HG03571 (cell line): ENCODE measurements at regions not wholly inside any gene's neighbourhood (a gene's known extent, or its start where the extent isn't known, plus 50 kb on each side); places are given as distances from the start of the nearest gene placed in this dataset.
"Not testable (repeated sequence)": the region's sequence is repeated elsewhere in the genome, so short reads cannot be mapped to it uniquely, and the experiment has no call there.

Experiments
- ATAC-seq: cut with Tn5 transposase; IDR thresholded peaks from one replicate; pipeline ENCODE4 v1.9.1; 2021; ENCODE audit not compliant: unreplicated experiment

DNA sequence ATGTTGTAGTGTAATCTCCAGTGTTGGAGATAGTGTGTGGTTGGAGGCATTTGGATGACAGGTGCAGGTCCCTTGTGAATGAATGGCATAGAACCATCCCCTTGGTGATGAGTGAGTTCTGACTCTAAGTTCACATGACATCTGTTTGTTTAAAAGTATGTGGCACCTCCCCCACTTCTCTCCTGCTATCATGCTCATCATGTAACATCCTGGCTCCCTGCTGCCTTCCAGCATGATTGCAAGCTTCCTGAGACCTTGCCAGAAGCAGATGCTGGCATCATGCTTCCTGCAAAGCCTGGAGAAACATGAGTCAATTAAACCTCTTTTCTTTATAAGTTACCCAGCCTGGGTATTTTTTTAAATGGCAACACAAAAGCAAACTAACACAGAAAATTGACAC is 499.0 kb upstream of the SEMA3D start:
- no peak for ATAC-seq

- ATAC-seq, result no peak
Observed at GRCh38 chr7:85682833-85683620, 496.2 kb upstream of the SEMA3D start.

DNA sequence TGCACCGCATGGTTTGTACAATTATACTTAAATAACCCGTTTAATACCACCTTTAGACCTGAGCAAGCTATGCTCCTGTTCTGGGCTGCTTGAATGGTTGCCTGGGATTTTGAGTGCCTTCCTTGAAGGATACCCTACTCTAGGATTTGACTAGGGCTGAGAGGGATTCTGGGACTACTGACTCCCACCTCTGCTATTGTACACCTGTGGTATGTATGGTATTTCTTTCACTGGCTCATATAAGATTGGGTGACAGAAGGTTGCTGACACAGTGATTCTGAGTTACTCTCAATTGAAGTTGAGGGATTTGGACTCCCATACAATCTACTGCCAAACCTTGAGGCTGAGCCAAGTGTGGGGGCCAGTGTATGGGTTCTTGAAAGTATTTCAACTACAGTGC is 494.4 kb upstream of the SEMA3D start:
- ATAC-seq, result no peak

GRCh38 chr7:85675093-85675492 is 488.2 kb upstream of the SEMA3D start:
- not testable (repeated sequence) for ATAC-seq

GRCh38 chr7:85673876-85674275 is 487.0 kb upstream of the SEMA3D start:
- no peak for ATAC-seq

DNA sequence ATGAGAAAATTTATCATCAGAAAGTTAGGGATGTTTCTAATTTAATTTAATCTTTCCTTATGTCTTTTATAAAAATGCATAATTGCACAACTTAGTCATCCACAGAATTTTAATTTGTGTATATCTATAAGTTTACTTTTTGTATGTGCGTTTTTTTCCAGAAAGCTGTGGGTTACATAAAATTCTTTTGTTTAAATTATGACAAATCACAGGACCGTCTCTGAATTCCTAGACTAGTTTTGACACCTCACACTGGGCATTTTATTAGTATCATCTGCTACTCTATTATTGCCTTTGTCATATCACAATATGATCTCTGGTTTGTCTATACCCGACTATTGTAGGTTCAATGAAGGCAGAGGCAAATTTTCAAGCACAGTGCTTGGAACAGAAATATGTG is 482.4 kb upstream of the SEMA3D start:
- ATAC-seq, result no peak

GRCh38 chr7:85664341-85664740 is 477.5 kb upstream of the SEMA3D start:
- no peak for ATAC-seq

DNA sequence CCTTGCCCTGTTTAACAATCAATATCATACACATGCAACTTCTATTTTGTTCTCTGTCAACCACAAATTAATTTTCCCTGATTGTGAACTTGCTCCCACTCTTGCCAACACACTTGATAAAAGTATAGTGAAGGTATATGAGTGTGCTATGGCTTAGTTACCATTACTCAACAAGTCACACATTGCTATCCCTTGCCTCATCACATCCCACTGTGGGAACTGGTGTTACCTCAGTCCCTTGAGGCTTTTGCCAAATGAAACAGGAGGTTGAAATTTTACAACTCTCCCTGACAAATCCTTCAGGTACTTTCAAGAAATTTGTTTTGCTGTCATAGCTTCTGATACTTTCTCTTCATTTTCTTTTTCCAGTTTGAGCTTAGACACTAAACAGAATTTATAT is 472.5 kb upstream of the SEMA3D start:
- ATAC-seq, result no peak

DNA sequence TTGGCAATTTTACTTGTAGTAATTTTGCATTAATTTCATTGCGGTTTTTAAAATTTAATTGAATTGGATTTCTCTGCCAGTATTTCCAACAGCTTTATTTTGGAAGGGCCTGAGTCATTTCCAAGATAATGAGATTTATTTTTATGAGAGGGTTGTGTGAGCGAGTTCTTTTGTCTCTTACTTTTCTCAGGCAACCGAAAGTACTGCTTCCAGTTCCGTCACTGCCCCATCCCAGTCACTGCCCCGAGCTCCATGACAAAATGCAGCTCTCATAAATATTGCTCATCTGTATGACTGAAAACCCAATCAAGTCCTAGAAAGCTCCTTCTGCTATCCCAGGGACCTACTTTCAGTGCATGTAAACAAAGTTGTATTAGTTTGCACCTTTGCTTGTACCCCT is 468.4 kb upstream of the SEMA3D start:
- no peak for ATAC-seq

DNA sequence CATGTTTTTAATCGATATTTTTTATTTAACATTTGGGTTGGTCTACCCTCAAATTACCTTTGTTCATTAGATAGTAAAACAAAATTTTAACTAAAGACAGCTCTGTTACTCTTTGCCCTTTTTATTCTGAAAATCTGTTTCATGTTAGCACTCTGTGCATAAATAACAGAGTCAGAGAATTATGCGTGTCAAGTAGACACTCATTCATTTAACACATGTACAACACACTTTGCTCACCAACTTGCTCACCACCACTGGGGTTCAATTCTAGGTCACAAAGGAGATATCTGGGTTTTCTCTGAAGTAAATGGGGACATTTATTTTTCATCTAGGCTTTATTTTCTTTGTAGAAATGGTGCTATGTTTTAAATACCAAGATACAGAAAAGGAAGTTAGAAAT is 457.4 kb upstream of the SEMA3D start:
- ATAC-seq, result no peak

- ATAC-seq, result no peak
Observed at GRCh38 chr7:85641331-85641730, 454.5 kb upstream of the SEMA3D start.

- no peak for ATAC-seq
Observed at GRCh38 chr7:85638394-85638793, 451.5 kb upstream of the SEMA3D start.

DNA sequence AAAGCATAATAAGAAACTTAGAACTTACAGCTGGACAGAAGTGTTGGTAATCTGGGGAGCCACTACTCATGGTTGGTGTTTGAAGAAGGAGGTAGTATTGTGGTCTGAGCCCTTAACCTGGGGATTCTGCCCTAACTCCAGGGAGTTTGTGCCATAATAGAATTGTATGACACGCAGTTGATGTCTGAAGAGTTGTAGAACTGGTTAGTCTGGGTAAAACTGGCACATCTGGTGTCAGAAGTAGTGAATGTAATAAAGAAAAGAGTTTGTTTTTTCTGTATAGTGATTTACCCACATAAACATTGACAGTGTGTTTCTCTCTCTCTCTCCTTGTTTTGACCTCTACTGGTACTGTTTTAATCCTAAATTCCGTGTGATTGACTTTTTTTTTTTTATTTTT is 448.1 kb upstream of the SEMA3D start:
- ATAC-seq, result no peak

DNA sequence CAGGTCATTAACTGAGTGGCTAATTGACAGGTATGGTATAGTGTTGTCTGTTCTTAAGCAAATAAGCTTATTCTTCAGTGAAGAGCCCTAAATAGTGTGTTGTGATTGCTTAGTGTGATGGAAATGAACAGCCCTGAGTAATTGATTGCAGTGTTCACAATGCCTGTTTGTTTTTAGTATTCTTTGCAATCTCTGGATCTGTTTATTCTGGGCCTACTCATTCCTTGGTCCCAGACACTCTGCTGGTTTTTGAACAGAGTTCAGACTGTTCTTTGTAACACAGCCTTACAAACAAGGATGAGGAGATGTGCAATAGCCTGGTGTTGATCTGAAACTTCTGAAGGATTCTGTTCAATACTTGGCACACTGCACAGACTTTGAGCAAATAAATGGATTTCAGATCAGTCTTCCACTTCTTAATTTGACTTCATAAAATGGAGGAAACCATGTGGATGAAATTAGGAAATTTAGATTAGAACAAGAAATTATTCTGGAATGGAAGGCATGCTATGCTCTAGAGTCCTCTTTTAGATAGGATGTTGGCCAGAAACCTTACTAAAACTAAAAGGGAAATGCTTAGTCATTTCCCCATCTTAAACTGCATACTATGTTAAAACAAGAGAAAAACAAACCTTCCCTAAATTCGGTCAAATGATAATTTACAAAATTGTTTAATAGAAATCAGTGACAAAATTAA is 444.2 kb upstream of the SEMA3D start:
- ATAC-seq, result no peak

- no peak for ATAC-seq
Observed at GRCh38 chr7:85627791-85628586, 441.1 kb upstream of the SEMA3D start.

DNA sequence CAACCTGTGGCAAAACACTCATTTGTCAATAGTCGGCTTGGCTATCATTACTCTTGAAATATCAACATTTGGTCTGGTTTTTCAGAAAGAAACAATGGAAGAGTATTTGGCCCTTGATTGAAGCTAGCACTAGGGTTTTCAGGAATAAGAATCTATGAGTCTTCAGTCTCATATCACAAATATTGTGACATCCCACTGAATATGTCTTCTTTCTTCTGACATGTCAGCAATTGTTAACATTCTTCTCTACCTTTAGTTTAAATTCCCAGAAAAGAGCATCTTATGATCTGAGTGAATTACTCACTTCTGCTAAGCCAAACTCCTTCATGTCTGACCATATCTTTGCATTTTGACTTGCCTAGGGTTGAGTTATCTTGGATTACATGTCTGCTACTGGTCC is 435.2 kb upstream of the SEMA3D start:
- no peak for ATAC-seq

DNA sequence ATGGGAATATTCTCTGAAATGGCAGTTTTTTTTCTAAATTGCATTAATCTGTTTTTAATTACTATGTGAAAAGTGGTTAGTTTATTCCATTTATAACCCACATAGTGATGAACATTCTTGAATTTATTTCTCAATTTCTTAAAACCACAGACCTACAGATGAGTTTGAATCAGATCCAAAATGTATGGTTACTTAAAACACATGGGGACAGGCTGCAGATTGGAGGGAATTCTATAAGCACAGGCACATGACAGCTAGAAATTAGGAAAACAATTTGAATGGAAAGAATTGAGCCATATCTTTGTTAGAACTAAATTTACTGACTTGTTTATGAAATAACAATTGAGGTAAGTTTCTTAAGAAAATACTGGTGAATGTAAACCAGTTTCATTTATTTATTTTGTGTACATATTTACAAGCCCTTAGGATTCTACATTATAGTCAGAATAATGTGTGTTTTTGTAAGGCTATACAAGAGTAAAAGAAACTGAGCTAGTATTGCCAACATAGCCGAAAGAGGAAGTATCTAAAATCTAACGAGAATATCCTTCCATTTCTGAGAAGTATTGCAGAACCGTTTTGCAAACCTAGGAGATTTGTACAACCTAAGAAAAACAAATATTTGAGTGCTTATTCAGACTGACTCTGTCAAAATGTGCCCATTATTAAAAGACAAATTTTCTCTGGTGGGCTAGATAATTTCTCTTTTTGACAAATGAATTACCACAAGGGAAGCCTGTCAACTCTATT is 434.3 kb upstream of the SEMA3D start:
- no peak for ATAC-seq

DNA sequence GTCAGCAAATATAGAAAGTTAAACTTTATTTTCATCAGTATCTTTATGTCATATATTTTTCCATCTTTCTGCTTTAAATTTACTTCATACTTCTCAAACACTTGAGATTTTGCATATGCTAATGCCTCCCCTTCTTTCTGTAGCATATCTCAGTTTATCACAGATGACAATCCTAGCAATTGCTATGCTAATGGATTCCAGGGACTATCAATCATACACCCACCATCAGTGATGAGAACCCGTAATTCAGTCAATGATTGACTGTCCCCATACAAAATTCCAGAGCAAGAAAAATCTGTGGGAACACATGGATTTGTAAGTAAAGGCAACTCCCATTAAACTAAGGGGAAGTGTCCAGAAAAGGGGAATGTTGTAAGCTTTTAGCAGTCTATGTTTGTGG is 432.4 kb upstream of the SEMA3D start:
- ATAC-seq, result no peak

DNA sequence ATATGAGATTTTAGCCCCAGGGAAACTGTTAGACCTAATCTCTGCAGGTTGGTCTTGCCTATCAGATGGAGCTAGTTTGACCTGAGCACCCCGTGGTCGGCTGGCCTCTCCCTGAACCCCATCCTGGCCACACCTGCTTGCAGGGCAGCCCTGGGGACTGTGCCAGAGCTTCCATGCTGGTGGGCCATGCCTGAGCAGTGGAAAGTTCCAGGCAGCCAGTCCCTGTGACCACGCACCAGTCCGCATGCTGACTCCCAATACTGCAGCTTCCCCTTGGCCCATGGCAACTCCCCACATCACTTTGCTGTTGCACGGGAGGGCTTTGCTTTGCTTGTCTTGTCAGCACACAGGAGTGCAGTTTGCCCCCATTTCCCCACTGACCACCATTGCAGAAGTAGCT is 427.8 kb upstream of the SEMA3D start:
- no peak for ATAC-seq

DNA sequence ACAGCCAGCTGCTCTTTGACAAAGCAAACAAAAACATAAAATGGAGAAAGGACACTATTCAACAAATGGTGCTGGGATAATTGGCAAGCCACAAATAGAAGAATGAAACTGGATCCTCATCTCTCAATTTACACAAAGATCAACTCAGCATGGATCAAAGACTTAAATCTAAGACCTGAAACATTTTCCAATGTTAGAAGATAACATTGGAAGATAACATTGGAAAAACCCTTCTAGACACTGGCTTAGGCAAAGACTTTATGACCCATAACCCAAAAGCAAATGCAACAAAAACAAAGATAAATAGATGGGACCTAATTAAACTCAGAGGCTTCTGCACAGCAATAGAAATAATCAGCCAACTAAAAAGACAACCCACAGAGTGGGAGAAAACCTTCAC is 425.7 kb upstream of the SEMA3D start:
- ATAC-seq, result no peak

GRCh38 chr7:85608804-85609203 is 421.9 kb upstream of the SEMA3D start:
- ATAC-seq, result no peak
